ENCODE measurements at regions not wholly inside any gene's neighbourhood (a gene's known extent, or its start where the extent isn't known, plus 50 kb on each side); places are given as distances from the start of the nearest gene placed in this dataset.

- no peak for DNase-seq
These were observed 53.1 kb upstream of the TRIM67 start for GRCh38 chr1:231108516-231109302.

GRCh38 chr1:231107600-231108326, 54.1 kb upstream of the TRIM67 start:
- no peak for DNase-seq

DNA sequence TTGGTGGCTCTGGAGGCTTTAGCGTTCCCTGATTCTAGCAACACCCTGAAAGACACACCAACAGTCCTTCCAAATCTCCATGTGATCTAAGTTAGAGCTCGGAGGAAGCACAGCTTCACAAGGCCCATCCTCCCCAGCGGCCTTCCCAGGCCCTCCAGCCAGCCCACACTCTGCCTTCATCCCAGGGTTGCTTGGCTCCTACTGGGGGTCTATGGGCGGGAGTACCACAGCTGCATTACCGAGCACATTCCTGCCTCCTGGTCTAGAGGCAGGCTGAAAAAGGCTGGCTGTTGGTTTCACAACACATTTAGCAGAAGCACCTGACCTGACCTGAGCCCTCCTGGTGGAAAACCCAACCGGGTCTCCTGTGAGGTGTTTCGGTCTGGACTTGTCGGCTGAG, 54.7 kb upstream of the TRIM67 start:
- no peak for DNase-seq

DNA sequence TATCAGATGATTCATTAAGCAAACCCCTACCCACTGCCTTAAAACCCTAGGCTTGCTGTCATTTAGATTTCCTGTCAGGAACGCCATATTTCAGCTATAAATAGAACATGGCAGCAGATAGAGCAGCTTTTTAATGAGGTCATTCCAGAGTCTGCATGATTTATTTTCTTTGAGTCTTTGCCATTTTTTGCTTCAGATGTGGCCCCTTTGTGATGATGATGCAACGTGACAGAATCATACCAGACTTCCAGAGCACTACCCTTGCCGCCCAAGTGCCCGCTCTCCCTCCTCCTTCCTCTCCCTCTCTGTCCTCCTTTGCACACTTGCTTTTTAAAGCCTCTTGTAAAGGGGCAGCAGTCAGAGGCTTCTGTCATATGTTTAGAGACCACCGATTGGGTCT, 55.5 kb upstream of the TRIM67 start:
- DNase-seq: no peak

DNA sequence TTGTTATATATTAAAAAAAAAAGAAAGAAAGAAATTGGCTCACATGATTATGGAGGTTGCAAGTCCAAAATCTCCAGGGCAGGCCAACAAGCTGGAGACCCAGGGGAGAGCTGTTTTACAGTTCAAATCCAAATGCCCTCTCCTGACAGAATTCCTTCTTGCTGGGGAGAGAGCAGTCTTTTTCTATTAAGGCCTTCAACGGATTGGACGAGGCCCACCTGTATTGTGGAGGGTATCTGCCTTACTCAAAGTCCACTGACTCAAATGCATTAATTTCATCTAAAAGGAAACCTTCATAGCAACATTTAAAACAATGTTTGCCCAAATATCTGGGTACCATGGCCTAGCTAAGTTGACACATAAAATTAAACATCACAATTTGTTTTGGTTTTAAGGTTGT, 56.9 kb upstream of the TRIM67 start:
- DNase-seq: no peak

DNA sequence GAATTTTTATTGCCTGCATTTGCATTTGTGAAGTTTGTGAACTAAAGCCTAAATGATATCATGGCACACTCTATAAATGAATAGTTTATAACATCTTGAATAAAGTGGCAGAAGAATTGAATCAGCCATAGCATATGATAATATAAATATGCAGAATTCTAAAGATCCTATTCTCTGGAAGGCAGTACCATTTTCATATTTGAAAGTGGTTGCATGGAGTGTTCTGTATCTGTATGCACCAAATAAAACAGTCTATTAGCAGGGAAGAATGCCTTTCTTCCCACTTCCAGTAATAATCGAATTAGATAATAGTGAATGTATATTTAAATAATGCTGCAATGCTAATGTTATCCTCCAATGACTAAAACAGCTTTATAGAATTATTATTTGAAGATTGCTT, 57.9 kb upstream of the TRIM67 start:
- no peak for DNase-seq

DNA sequence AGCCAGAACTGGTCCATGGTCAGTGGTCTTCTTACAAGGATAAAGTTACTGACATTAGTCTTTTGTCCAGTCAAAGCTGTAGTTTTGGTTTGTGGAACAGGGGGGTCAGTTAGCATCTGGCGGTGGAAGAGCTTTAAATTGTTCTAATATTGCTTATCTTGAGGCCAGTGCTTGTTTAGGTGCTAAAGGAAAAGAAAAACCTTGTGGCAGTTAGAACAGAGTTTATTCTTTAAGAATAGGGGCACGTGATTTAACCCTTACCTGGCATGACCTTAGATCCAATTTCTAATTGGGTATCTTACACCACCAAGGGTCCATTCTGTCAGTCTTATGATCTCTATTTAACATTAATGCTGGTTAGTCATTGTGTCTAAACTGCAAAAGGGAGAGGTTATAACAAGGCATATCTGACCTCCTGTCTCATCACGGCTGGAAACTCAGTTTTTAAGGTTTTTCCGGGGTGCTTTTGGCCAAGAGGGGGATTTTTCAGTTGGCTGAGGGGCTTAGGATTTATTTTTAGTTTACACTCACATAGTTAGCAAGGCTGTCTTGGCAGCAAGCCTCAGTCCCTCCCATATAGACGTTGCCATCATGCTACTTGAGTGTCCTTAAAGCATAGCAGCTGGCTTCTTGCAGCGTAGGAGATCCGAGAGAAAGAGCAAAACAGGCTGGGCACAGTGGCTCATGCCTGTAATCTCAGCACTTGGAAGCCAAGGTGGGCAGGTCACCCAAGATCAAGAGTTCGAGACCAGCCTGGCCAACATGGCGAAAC, 60.1 kb upstream of the FAM89A start:
- DNase-seq: no peak

- no peak for DNase-seq
These were observed 59.3 kb upstream of the FAM89A start for GRCh38 chr1:231099311-231099710.

DNA sequence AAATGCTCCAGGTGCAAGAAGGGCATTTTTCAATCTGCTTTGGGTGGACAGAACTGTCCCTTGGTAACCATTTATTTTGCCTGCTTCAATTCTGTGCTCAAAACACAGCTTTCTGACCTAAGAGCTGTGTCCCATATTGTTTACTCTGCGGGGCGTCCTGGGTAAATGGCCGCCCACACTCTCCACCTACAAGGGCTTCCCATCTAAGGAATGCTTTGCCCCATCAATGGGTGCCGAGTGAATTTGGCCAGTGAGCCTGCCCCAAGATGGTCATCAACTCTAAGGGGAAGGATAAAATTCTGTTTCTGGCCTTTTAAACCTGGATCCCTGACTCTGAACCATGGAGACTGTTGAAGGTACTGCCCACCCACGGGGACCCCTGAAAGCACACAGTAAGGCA, 55.5 kb upstream of the FAM89A start:
- DNase-seq: no peak

- no peak for DNase-seq
These were observed 54.4 kb upstream of the FAM89A start for GRCh38 chr1:231094421-231094820.

DNA sequence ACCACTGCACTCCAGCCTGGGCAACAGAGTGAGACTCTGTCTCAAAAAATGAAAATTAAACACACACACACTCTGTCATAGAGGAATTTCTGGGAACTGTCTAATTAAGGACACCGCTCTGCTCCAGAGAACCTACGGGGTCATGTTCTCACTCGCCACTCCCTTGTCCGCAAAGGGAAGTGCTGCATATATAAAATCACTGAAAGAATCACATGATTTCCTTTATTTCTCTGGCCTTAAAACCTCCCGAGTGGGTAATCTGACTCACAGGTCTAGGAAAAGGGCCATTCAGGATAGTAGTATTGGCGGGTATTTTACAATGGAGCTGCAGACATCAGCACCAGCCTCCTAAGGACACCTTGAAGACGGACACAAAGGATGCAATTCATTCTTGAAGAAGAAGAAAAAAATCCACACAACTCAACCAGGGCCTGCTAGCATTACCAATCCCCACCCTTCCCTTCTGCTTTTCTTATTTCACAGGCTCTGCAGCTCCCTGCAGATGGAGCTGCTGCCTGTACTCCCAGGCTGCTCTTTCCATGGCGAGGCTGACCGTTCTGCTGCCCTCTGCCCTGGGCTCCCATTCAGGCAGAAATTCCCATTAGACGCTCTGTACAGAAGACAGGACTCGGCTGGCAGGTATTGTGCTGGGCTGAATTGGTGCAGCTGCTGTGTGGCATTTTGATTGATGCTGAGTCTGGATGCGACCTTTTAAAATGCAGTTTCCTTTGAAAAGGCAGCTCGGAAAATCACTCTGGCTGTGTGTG, 53.3 kb upstream of the FAM89A start:
- DNase-seq: no peak

- no peak for DNase-seq
These were observed 52.3 kb upstream of the FAM89A start for GRCh38 chr1:231092380-231092779.

- peak; percentile 14 for DNase-seq
These were observed 51.8 kb upstream of the FAM89A start for GRCh38 chr1:231091831-231092301.

GRCh38 chr1:231091415-231091814, 51.4 kb upstream of the FAM89A start:
- no peak for DNase-seq

All from activated CD4-positive, alpha-beta T cell treated with anti-CD3 and anti-CD28 coated beads, Interleukin-10, Interleukin-2, amounts not matched to agents 100 ng/mL and 50 ng/mL, durations not matched to agents 16 hours and 8 hours (primary cell).